Neural cell (in vitro differentiated cells): ENCODE measurements at regions not wholly inside any gene's neighbourhood (a gene's known extent, or its start where the extent isn't known, plus 50 kb on each side); places are given as distances from the start of the nearest gene placed in this dataset.

ENCODE experiments used
- H2AFZ ChIP-seq: fragments of 200-600, 300-800 bp; sonication (generic), shearing (Covaris generic); 2 replicates; pipeline ENCODE4 v1.6.0; 2014; ENCODE audit warnings: low read depth, mild to moderate bottlenecking, antibody characterized with exemption, low read length, moderate library complexity
- H3F3A ChIP-seq: fragments of 200-600 bp; shearing (Covaris generic); 2 replicates; pipeline ENCODE4 v1.6.1; 2016; ENCODE audit warnings: mild to moderate bottlenecking, moderate library complexity, mixed read lengths, antibody characterized with exemption, low read length; ENCODE audit not compliant: insufficient read depth, poor library complexity, severe bottlenecking
- H3K27ac ChIP-seq: fragments of 200-600, 300-800 bp; sonication (generic), shearing (Covaris generic); 2 replicates; pipeline ENCODE4 v1.5.1; 2014; ENCODE audit warnings: mild to moderate bottlenecking, low read length, moderate library complexity
- H3K27me3 ChIP-seq: fragments of 300-800, 200-600 bp; sonication (generic), shearing (Covaris generic); 2 replicates; pipeline ENCODE4 v1.6.0; 2014; ENCODE audit warnings: mild to moderate bottlenecking, low read depth, low read length, moderate library complexity; ENCODE audit not compliant: insufficient read depth
- H3K36me3 ChIP-seq: fragments of 300-800, 200-600 bp; sonication (generic), shearing (Covaris generic); 2 replicates; pipeline ENCODE4 v1.5.1; 2014; ENCODE audit warnings: mild to moderate bottlenecking, antibody characterized with exemption, low read length, moderate library complexity; ENCODE audit not compliant: insufficient read depth
- H3K4me2 ChIP-seq: fragments of 300-800, 200-600 bp; sonication (generic), shearing (Covaris generic); 2 replicates; pipeline ENCODE4 v1.6.0; 2014; ENCODE audit warnings: mild to moderate bottlenecking, low read length
- H3K4me3 ChIP-seq: fragments of 300-800, 200-600 bp; sonication (generic), shearing (Covaris generic); 2 replicates; pipeline ENCODE4 v1.5.1; 2014; ENCODE audit warnings: mild to moderate bottlenecking, low read length, moderate library complexity
- H3K79me2 ChIP-seq: fragments of 200-600 bp; shearing (Covaris generic); replicated peaks from 2 replicates; pipeline ENCODE4 v1.6.0; 2014; ENCODE audit warnings: mild to moderate bottlenecking, low read length, moderate library complexity; ENCODE audit not compliant: insufficient read depth
- H3K9ac ChIP-seq: fragments of 300-800, 200-600 bp; sonication (generic), shearing (Covaris generic); 2 replicates; pipeline ENCODE4 v1.6.1; 2016; ENCODE audit warnings: mild to moderate bottlenecking, low read length, mixed read lengths
- H3K9me2 ChIP-seq: fragments of 200-600 bp; shearing (Covaris generic); 2 replicates; pipeline ENCODE4 v1.6.1; 2016; ENCODE audit warnings: mild to moderate bottlenecking, low read length, mixed read lengths; ENCODE audit not compliant: insufficient read depth
- H3K9me3 ChIP-seq: fragments of 200-600, 300-800 bp; sonication (generic), shearing (Covaris generic); 2 replicates; pipeline ENCODE4 v1.6.1; 2016; ENCODE audit warnings: mild to moderate bottlenecking, mixed run types, low read length, moderate library complexity, mixed read lengths
- H4K20me1 ChIP-seq: fragments of 200-600 bp; shearing (Covaris generic); 2 replicates; pipeline ENCODE4 v1.6.1; 2016; ENCODE audit warnings: mild to moderate bottlenecking, mixed run types; ENCODE audit not compliant: insufficient read depth
- EP300 ChIP-seq: fragments of 450-650 bp; conservative IDR thresholded peaks from 2 replicates; pipeline ENCODE4 v1.6.1; 2014; ENCODE audit warnings: antibody characterized with exemption, mild to moderate bottlenecking, moderate library complexity; ENCODE audit not compliant: poor library complexity, severe bottlenecking
- EZH2 ChIP-seq: fragments of 200-600, 300-800 bp; shearing (Covaris generic), sonication (generic); IDR thresholded peaks from 2 replicates; pipeline ENCODE4 v1.6.1; 2014; ENCODE audit warnings: antibody characterized with exemption, low read length, borderline replicate concordance, mild to moderate bottlenecking; ENCODE audit not compliant: insufficient read depth, poor library complexity, severe bottlenecking
- MXI1 ChIP-seq: fragments of 450-650 bp; conservative IDR thresholded peaks from 2 replicates; pipeline ENCODE4 v1.6.1; 2014; ENCODE audit warnings: antibody characterized with exemption, mild to moderate bottlenecking; ENCODE audit not compliant: poor library complexity, severe bottlenecking
- POLR2AphosphoS5 ChIP-seq: IDR thresholded peaks from 2 replicates; pipeline ENCODE4 v1.6.1; 2012
- RAD21 ChIP-seq: fragments of 450-650 bp; conservative IDR thresholded peaks from 2 replicates; pipeline ENCODE4 v1.6.1; 2014; ENCODE audit warnings: antibody characterized with exemption, mild to moderate bottlenecking, moderate library complexity
- SMC3 ChIP-seq: fragments of 450-650 bp; conservative IDR thresholded peaks from 2 replicates; pipeline ENCODE4 v1.6.1; 2014; ENCODE audit warnings: antibody characterized with exemption, mild to moderate bottlenecking, moderate library complexity; ENCODE audit not compliant: poor library complexity
- TAF1 ChIP-seq: IDR thresholded peaks from 2 replicates; pipeline ENCODE4 v1.6.1; 2012; ENCODE audit warnings: low read depth
- TF ChIP-seq, protein P1 (sequence below): IDR thresholded peaks from 2 replicates; pipeline ENCODE4 v1.6.1; 2012; ENCODE audit warnings: borderline replicate concordance
- TF ChIP-seq, protein P2 (sequence below): fragments of 450-650 bp; IDR thresholded peaks from 2 replicates; pipeline ENCODE4 v1.5.1; 2014; ENCODE audit warnings: antibody characterized with exemption, mild to moderate bottlenecking, moderate library complexity; ENCODE audit not compliant: poor library complexity, severe bottlenecking

DNA sequence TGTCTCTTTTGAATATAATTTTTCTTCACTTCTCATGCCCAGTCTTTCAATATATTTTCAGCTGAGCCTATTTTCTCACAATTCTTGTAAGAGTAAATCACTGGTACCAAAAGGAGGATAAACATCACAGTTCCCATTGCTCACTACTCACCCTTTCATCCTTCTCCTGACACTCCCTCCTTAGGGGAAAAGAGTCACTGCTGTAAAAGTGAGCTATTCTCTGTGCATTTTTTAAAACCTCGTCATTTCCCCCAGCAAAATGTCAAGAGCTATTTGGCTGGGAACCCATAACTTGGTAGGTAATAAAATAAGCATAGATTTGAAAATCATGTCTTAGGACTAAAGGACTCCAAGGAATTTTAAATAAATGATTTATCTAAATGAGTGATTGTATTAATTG is 340.1 kb upstream of the GYPC start:
- no peak overlapping the region for H3K4me3 ChIP-seq
- TF ChIP-seq, protein P1, sequence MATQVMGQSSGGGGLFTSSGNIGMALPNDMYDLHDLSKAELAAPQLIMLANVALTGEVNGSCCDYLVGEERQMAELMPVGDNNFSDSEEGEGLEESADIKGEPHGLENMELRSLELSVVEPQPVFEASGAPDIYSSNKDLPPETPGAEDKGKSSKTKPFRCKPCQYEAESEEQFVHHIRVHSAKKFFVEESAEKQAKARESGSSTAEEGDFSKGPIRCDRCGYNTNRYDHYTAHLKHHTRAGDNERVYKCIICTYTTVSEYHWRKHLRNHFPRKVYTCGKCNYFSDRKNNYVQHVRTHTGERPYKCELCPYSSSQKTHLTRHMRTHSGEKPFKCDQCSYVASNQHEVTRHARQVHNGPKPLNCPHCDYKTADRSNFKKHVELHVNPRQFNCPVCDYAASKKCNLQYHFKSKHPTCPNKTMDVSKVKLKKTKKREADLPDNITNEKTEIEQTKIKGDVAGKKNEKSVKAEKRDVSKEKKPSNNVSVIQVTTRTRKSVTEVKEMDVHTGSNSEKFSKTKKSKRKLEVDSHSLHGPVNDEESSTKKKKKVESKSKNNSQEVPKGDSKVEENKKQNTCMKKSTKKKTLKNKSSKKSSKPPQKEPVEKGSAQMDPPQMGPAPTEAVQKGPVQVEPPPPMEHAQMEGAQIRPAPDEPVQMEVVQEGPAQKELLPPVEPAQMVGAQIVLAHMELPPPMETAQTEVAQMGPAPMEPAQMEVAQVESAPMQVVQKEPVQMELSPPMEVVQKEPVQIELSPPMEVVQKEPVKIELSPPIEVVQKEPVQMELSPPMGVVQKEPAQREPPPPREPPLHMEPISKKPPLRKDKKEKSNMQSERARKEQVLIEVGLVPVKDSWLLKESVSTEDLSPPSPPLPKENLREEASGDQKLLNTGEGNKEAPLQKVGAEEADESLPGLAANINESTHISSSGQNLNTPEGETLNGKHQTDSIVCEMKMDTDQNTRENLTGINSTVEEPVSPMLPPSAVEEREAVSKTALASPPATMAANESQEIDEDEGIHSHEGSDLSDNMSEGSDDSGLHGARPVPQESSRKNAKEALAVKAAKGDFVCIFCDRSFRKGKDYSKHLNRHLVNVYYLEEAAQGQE = no peak
- TF ChIP-seq POLR2AphosphoS5 (no peak), MXI1 (no peak), SMC3 (no peak), EZH2 (no peak), RAD21 (no peak), TAF1 (no peak), EP300 (no peak)
- TF ChIP-seq, protein P2, sequence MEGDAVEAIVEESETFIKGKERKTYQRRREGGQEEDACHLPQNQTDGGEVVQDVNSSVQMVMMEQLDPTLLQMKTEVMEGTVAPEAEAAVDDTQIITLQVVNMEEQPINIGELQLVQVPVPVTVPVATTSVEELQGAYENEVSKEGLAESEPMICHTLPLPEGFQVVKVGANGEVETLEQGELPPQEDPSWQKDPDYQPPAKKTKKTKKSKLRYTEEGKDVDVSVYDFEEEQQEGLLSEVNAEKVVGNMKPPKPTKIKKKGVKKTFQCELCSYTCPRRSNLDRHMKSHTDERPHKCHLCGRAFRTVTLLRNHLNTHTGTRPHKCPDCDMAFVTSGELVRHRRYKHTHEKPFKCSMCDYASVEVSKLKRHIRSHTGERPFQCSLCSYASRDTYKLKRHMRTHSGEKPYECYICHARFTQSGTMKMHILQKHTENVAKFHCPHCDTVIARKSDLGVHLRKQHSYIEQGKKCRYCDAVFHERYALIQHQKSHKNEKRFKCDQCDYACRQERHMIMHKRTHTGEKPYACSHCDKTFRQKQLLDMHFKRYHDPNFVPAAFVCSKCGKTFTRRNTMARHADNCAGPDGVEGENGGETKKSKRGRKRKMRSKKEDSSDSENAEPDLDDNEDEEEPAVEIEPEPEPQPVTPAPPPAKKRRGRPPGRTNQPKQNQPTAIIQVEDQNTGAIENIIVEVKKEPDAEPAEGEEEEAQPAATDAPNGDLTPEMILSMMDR = no peak
- no peak overlapping the region for H3K4me2 ChIP-seq
- H3F3A ChIP-seq = no peaks in the 10 kb centered on the region
- no peaks in the 10 kb centered on the region for H3K9me3 ChIP-seq
- H3K9ac ChIP-seq = no peak overlapping the region
- no peak overlapping the region for H3K27ac ChIP-seq
- no peaks in the 10 kb centered on the region for H4K20me1 ChIP-seq
- H3K36me3 ChIP-seq = no peaks in the 10 kb centered on the region
- H3K27me3 ChIP-seq = no peaks in the 10 kb centered on the region
- H3K9me2 ChIP-seq = no peaks in the 10 kb centered on the region
- no peak overlapping the region for H2AFZ ChIP-seq
- no peaks in the 10 kb centered on the region for H3K79me2 ChIP-seq

DNA sequence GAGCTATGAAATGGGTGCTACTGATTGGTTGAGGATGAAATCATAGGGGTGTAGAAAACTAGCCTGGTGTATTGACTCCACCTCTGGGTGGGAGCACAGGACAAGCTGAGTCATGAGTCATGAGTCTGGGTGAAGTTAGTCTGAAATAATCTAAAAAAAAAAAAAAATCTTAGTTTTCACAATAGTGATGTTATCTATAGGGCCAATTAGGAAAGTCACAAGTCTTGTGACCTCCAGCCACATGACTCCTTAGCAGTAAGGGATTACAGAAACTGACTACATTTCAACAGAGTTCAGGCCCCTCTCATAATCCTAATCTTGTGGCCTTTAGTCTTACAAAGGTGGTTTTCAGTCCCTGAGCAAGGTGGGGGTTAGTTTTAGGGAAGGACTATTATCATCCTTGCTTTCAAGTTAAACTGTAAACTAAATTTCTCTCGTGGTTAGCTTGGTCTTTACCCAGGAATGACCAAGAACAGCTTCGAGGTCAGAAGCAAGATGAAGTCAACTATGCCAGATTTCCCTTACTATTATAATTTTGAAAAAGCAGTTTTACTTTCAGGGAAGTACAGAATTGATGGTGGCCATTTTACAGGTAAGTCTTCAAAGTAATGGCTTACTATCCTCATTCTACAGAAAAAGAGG is 338.0 kb upstream of the GYPC start:
- no peaks in the 10 kb centered on the region for H3K79me2 ChIP-seq
- H3F3A ChIP-seq = no peaks in the 10 kb centered on the region
- H3K4me2 ChIP-seq = no peak overlapping the region
- no peaks in the 10 kb centered on the region for H4K20me1 ChIP-seq
- H2AFZ ChIP-seq = no peak overlapping the region
- H3K27me3 ChIP-seq = no peaks in the 10 kb centered on the region
- H3K36me3 ChIP-seq = no peaks in the 10 kb centered on the region
- H3K9ac ChIP-seq = no peak overlapping the region
- no peaks in the 10 kb centered on the region for H3K9me2 ChIP-seq
- no peaks in the 10 kb centered on the region for H3K9me3 ChIP-seq
- H3K4me3 ChIP-seq = no peak overlapping the region
- no peak overlapping the region for H3K27ac ChIP-seq
- TF ChIP-seq RAD21 (no peak), TAF1 (no peak), EZH2 (no peak), MXI1 (no peak), EP300 (no peak), SMC3 (no peak), POLR2AphosphoS5 (no peak)
- TF ChIP-seq, protein P1 = no peak
- TF ChIP-seq, protein P2 = no peak
